CD4-positive, alpha-beta memory T cell (primary cell): ENCODE measurements at regions not wholly inside any gene's neighbourhood (a gene's known extent, or its start where the extent isn't known, plus 50 kb on each side); places are given as distances from the start of the nearest gene placed in this dataset.

Source experiments
- CTCF ChIA-PET: fragments of 350-600 bp; sonication (Branson Sonifier 250); formaldehyde crosslinking; loops from one replicate; lab custom pipeline; 2021; ENCODE audit warnings: inconsistent platforms; ENCODE audit not compliant: partially characterized antibody; lab: Charles Lee
- POLR2A ChIA-PET: fragments of 350-600 bp; sonication (Branson Sonifier 250); formaldehyde crosslinking; loops from one replicate; lab custom pipeline; 2021; ENCODE audit not compliant: partially characterized antibody; lab: Charles Lee
- DNase-seq, 5 donors: peaks; one replicate each; pipeline versions ENCODE4 v3.0.0 to v3.0.0-alpha.2; 2020 to 2022; ENCODE audit warnings: mixed read lengths in 1 of 5
- H3K27ac ChIP-seq: one replicate; pipeline ENCODE4 v1.7.0; 2013; ENCODE audit warnings: low read depth, low read length
- H3K27me3 ChIP-seq: 2 replicates; pipeline ENCODE4 v1.7.0; 2013; ENCODE audit warnings: mild to moderate bottlenecking, low read length, moderate library complexity; ENCODE audit not compliant: insufficient read depth
- H3K36me3 ChIP-seq: 2 replicates; pipeline ENCODE4 v1.7.0; 2013; ENCODE audit warnings: mild to moderate bottlenecking, low read length, moderate library complexity; ENCODE audit not compliant: insufficient read depth
- H3K4me1 ChIP-seq: 2 replicates; pipeline ENCODE4 v1.7.0; 2013; ENCODE audit warnings: mild to moderate bottlenecking, low read length, moderate library complexity; ENCODE audit not compliant: insufficient read depth
- H3K4me3 ChIP-seq, 2 donors: one replicate each; pipeline ENCODE4 v1.7.0; 2013; ENCODE audit warnings: low read length in 2 of 2, mild to moderate bottlenecking in 1 of 2
- H3K9me3 ChIP-seq, 2 donors: one replicate each; pipeline ENCODE4 v1.7.0; 2013; ENCODE audit warnings: low read length in 2 of 2, control low read depth in 1 of 2; ENCODE audit not compliant: control insufficient read depth in 1 of 2
- H3K27ac Mint-ChIP-seq, 7 donors: one replicate each; pipeline ENCODE4 v1.8.0; 2020 to 2021; ENCODE audit warnings: mixed read lengths in 7 of 7, mild to moderate bottlenecking in 6 of 7, inconsistent platforms in 3 of 7, moderate library complexity in 3 of 7
- H3K27me3 Mint-ChIP-seq, 2 donors: one replicate each; pipeline ENCODE4 v1.8.0; 2020 to 2021; ENCODE audit warnings: mixed read lengths in 2 of 2
- H3K36me3 Mint-ChIP-seq, 2 donors: one replicate each; pipeline ENCODE4 v1.8.0; 2020 to 2021; ENCODE audit warnings: mixed read lengths in 2 of 2, inconsistent platforms in 1 of 2, mild to moderate bottlenecking in 1 of 2
- H3K4me1 Mint-ChIP-seq, 4 donors: one replicate each; pipeline ENCODE4 v1.8.0; 2020 to 2021; ENCODE audit warnings: mixed read lengths in 4 of 4, mild to moderate bottlenecking in 1 of 4
- H3K4me3 Mint-ChIP-seq, 8 donors: one replicate each; pipeline ENCODE4 v1.8.0; 2020 to 2021; ENCODE audit warnings: mixed read lengths in 8 of 8, mild to moderate bottlenecking in 7 of 8, moderate library complexity in 6 of 8, inconsistent platforms in 3 of 8
- H3K9me3 Mint-ChIP-seq, 8 donors: one replicate each; pipeline ENCODE4 v1.8.0; 2020 to 2021; ENCODE audit warnings: mixed read lengths in 8 of 8, mild to moderate bottlenecking in 5 of 8, inconsistent platforms in 3 of 8, moderate library complexity in 1 of 8
- intact Hi-C: fragments of 100-400 bp; cut with micrococcal nuclease; formaldehyde crosslinking; loops from one replicate; pipeline ENCODE4 v1.15.1; 2023

DNA sequence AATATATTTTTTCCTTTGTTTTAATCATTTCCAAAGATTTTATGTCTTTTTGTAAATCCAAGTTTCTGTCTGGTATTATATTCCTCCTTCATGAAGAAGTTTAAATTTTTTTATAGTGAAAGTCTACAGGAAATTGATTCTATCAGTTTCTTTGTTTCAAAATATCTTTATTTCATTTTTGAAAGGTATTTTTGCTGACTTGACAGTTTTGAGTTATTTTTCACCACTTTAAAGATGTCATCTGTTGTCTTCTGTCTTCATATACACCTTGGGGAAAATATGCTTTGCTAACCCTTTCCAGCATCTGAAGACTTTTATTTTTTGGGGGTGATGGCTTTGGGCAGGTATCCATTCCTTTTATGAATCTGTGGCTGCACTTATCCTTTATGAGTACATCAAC lies 164.4 kb upstream of the EPHA5 start:
- no peaks in the 10 kb centered on the region for H3K4me1 Mint-ChIP-seq
- peaks cover 0 to 5% (median 0%) of the 10 kb centered on the region in 8 donors for H3K9me3 Mint-ChIP-seq
- H3K27ac Mint-ChIP-seq: peak overlapping the region in 1 of 7 donors; percentile 7
- H3K27ac ChIP-seq: no peak overlapping the region
- no peak for DNase-seq
- no peaks in the 10 kb centered on the region for H3K9me3 ChIP-seq
- H3K36me3 Mint-ChIP-seq: no peaks in the 10 kb centered on the region
- H3K36me3 ChIP-seq: no peaks in the 10 kb centered on the region
- CTCF ChIA-PET: no interaction called here
- no peak overlapping the region for H3K4me3 ChIP-seq
- POLR2A ChIA-PET: no interaction called here
- no peaks in the 10 kb centered on the region for H3K4me1 ChIP-seq
- H3K27me3 ChIP-seq: no peaks in the 10 kb centered on the region
- H3K4me3 Mint-ChIP-seq: no peak overlapping the region
- intact Hi-C loops: no loop called here
- no peaks in the 10 kb centered on the region for H3K27me3 Mint-ChIP-seq

- H3K9me3 Mint-ChIP-seq: peaks cover 0 to 11% (median 2%) of the 10 kb centered on the region in 8 donors
- ChIA-PET POLR2A (no interaction called here), CTCF (no interaction called here)
- no peaks in the 10 kb centered on the region for H3K27me3 Mint-ChIP-seq
- Histone ChIP-seq H3K27me3 (no peaks in the 10 kb centered on the region), H3K9me3 (no peaks in the 10 kb centered on the region), H3K4me1 (no peaks in the 10 kb centered on the region), H3K36me3 (no peaks in the 10 kb centered on the region), H3K27ac (no peak overlapping the region), H3K4me3 (no peak overlapping the region)
- H3K4me1 Mint-ChIP-seq: no peaks in the 10 kb centered on the region
- no peaks in the 10 kb centered on the region for H3K36me3 Mint-ChIP-seq
- no peak overlapping the region for H3K27ac Mint-ChIP-seq
- no peak overlapping the region for H3K4me3 Mint-ChIP-seq
- intact Hi-C loops: no loop called here
- no peak for DNase-seq
Observed at GRCh38 chr4:65831828-65832227, 161.5 kb upstream of the EPHA5 start.

DNA sequence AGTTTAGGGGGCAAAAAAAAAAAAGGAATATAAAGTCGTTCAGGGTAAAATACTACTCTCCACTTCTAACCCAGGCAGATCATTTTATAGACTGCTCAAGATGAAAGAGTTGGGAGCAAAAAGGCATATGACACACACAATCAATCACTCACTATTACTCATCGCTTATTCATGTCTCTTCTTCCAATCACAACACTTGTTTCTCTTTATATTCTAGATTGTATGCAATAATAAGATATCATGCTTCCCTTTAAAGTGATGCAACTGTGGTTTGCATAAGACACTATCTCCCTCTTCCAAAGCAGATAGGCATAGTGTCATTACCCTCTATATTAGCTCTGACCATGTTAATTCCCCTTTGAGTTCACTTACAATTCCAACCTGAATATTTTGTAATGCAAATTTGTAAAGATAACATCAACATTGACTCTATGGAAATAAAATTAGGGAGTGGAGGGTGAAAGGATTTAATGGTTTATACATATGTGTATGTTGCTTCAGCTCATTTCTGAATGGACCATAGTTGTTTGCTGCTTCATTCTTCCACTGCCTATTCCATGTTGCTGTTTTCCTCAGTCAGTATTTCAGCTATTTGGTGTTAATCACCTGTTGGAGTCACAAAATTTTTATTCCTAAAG lies 154.9 kb upstream of the EPHA5 start:
- no peaks in the 10 kb centered on the region for H3K27me3 ChIP-seq
- Mint-ChIP-seq H3K27ac (no peak overlapping the region), H3K4me1 (no peaks in the 10 kb centered on the region), H3K36me3 (no peaks in the 10 kb centered on the region), H3K9me3 (peaks cover 2 to 12% (median 4%) of the 10 kb centered on the region in 8 donors), H3K27me3 (no peaks in the 10 kb centered on the region), H3K4me3 (no peak overlapping the region)
- H3K4me3 ChIP-seq: no peak overlapping the region
- H3K27ac ChIP-seq: no peak overlapping the region
- CTCF ChIA-PET: no interaction called here
- intact Hi-C loops: no loop called here
- no peaks in the 10 kb centered on the region for H3K4me1 ChIP-seq
- H3K36me3 ChIP-seq: no peaks in the 10 kb centered on the region
- no peaks in the 10 kb centered on the region for H3K9me3 ChIP-seq
- DNase-seq: no peak
- POLR2A ChIA-PET: no interaction called here

DNA sequence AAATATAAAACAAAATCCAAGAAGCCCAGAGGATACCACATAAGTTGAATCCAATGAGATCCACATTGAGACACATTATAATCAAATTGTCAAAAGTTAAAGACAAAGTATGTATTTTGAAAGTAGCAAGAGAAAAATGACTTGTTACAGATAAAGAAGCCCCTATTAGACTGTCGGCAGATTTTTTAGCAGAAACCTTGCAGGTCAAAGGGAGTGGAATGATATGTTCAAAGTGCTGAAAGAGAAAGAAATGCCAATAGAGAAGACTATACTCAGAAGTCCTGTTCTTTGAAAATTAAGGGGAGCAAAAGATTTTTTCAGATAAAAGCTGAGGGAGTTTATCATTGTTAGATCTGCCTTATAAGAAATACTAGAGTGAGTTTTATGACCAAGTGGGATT lies 148.9 kb upstream of the EPHA5 start:
- H3K4me1 ChIP-seq: no peaks in the 10 kb centered on the region
- H3K27ac ChIP-seq: no peak overlapping the region
- no peak overlapping the region for H3K4me3 ChIP-seq
- Mint-ChIP-seq H3K9me3 (peaks cover 0 to 18% (median 11%) of the 10 kb centered on the region in 8 donors), H3K4me3 (no peak overlapping the region), H3K27me3 (no peaks in the 10 kb centered on the region), H3K27ac (no peak overlapping the region), H3K36me3 (no peaks in the 10 kb centered on the region), H3K4me1 (no peaks in the 10 kb centered on the region)
- DNase-seq: no peak
- ChIA-PET CTCF (no interaction called here), POLR2A (no interaction called here)
- no peaks in the 10 kb centered on the region for H3K36me3 ChIP-seq
- H3K9me3 ChIP-seq: no peaks in the 10 kb centered on the region
- intact Hi-C loops: no loop called here
- no peaks in the 10 kb centered on the region for H3K27me3 ChIP-seq

GRCh38 chr4:65805936-65806335 lies 135.6 kb upstream of the EPHA5 start:
- intact Hi-C loops: no loop called here
- DNase-seq: no peak
- Mint-ChIP-seq H3K9me3 (peaks cover 0 to 27% (median 11%) of the 10 kb centered on the region in 8 donors), H3K27ac (no peak overlapping the region), H3K36me3 (no peaks in the 10 kb centered on the region), H3K27me3 (no peaks in the 10 kb centered on the region), H3K4me1 (no peaks in the 10 kb centered on the region), H3K4me3 (no peak overlapping the region)
- no peak overlapping the region for H3K27ac ChIP-seq
- H3K27me3 ChIP-seq: no peaks in the 10 kb centered on the region
- H3K4me1 ChIP-seq: no peaks in the 10 kb centered on the region
- H3K9me3 ChIP-seq: no peaks in the 10 kb centered on the region
- CTCF ChIA-PET: no interaction called here
- no peak overlapping the region for H3K4me3 ChIP-seq
- no peaks in the 10 kb centered on the region for H3K36me3 ChIP-seq
- POLR2A ChIA-PET: no interaction called here

GRCh38 chr4:65799513-65799912 lies 129.2 kb upstream of the EPHA5 start:
- no peaks in the 10 kb centered on the region for H3K27me3 ChIP-seq
- DNase-seq: no peak
- intact Hi-C loops: no loop called here
- Mint-ChIP-seq H3K36me3 (no peaks in the 10 kb centered on the region), H3K27ac (no peak overlapping the region), H3K27me3 (no peaks in the 10 kb centered on the region), H3K9me3 (peaks cover 0 to 15% (median 8%) of the 10 kb centered on the region in 8 donors), H3K4me3 (no peak overlapping the region), H3K4me1 (no peaks in the 10 kb centered on the region)
- H3K36me3 ChIP-seq: no peaks in the 10 kb centered on the region
- no peak overlapping the region for H3K27ac ChIP-seq
- POLR2A ChIA-PET: no interaction called here
- CTCF ChIA-PET: no interaction called here
- no peaks in the 10 kb centered on the region for H3K4me1 ChIP-seq
- H3K4me3 ChIP-seq: no peak overlapping the region
- H3K9me3 ChIP-seq: no peaks in the 10 kb centered on the region

DNA sequence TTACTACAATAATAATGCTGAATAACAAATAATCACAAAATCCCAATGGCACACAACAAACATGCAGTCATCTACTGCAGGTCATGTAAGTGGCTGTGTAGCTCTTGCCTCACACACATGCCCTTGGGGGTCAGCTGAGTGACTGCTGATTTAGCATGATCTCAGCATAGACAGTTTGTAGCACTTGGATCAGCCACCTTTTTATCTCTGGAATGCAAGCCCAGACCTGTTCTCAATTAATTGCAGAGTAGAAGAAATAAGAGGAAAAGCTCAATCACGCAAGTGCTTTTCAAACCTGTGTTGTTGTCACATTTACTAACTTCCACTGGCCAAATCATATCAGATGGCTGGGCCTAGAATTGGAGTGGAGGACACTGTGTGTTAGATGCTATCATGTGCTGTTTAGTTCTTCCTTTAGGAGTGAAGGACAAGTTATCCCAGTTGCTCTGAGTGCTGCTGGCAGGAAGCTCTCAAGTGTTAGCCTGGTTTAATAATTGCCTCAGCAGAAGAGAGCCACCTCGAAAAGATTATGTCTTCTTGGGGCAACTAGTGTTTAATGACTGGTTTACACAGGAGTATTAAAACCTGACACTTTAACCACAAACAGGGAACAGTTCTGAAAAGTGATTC lies 128.3 kb upstream of the EPHA5 start:
- no peaks in the 10 kb centered on the region for H3K4me1 Mint-ChIP-seq
- Histone ChIP-seq H3K27me3 (no peaks in the 10 kb centered on the region), H3K9me3 (no peaks in the 10 kb centered on the region), H3K27ac (no peak overlapping the region), H3K36me3 (no peaks in the 10 kb centered on the region), H3K4me3 (no peak overlapping the region), H3K4me1 (no peaks in the 10 kb centered on the region)
- no peaks in the 10 kb centered on the region for H3K36me3 Mint-ChIP-seq
- peaks cover 0 to 18% (median 10%) of the 10 kb centered on the region in 8 donors for H3K9me3 Mint-ChIP-seq
- H3K27ac Mint-ChIP-seq: no peak overlapping the region
- DNase-seq: no peak
- intact Hi-C loops: no loop called here
- H3K27me3 Mint-ChIP-seq: no peaks in the 10 kb centered on the region
- CTCF ChIA-PET: no interaction called here
- POLR2A ChIA-PET: no interaction called here
- no peak overlapping the region for H3K4me3 Mint-ChIP-seq
